NAMALWA (cell line): ENCODE measurements at regions not wholly inside any gene's neighbourhood (a gene's known extent, or its start where the extent isn't known, plus 50 kb on each side); places are given as distances from the start of the nearest gene placed in this dataset.
A peak's percentile ranks its signal among the peaks of the same experiment; 100 is the strongest.
"Not testable (repeated sequence)": the region's sequence is repeated elsewhere in the genome, so short reads cannot be mapped to it uniquely, and the experiment has no call there.

Experiments
- DNase-seq: peaks from one replicate; pipeline ENCODE4 v3.0.0-alpha.2; 2015; ENCODE audit warnings: low spot score

GRCh38 chrX:41984628-41985027 is 61.3 kb upstream of the CASK start:
- no peak for DNase-seq

- DNase-seq = peak; percentile 1
These were observed 59.6 kb upstream of the CASK start for GRCh38 chrX:41982953-41983352.

GRCh38 chrX:41981481-41982013 is 58.2 kb upstream of the CASK start:
- DNase-seq = no peak

GRCh38 chrX:41974677-41975076 is 51.3 kb upstream of the CASK start:
- DNase-seq = not testable (repeated sequence)

- no peak for DNase-seq
These were observed 49.9 kb upstream of the CASK start for GRCh38 chrX:41973208-41973607.
